WTC11 (cell line): ENCODE measurements at regions not wholly inside any gene's neighbourhood (a gene's known extent, or its start where the extent isn't known, plus 50 kb on each side); places are given as distances from the start of the nearest gene placed in this dataset.

Experiments used
- ATAC-seq: fragments of 200-7000 bp; cut with Tn5 transposase; 2 replicates; pipeline ENCODE4 v1.10.0; 2021; ENCODE audit warnings: mild to moderate bottlenecking, moderate library complexity
- CTCF ChIA-PET: fragments of 300-600 bp; sonication (Branson Sonifier 250); formaldehyde crosslinking; loops from one replicate; lab custom pipeline; 2021; ENCODE audit warnings: antibody characterized with exemption; lab: Charles Lee
- POLR2A ChIA-PET: fragments of 350-600 bp; sonication (Branson Sonifier 250); formaldehyde crosslinking; loops from one replicate; lab custom pipeline; 2021; ENCODE audit warnings: antibody characterized with exemption; lab: Charles Lee
- DNase-seq: peaks from one replicate; pipeline ENCODE4 v3.0.0; 2021; ENCODE audit warnings: low spot score
- H3K27ac Mint-ChIP-seq: 2 replicates; pipeline ENCODE4 v1.8.0; 2021; ENCODE audit warnings: mixed read lengths
- H3K27me3 Mint-ChIP-seq: 2 replicates; pipeline ENCODE4 v1.8.0; 2021; ENCODE audit warnings: low read depth, mild to moderate bottlenecking, moderate library complexity, mixed read lengths
- H3K36me3 Mint-ChIP-seq: 2 replicates; pipeline ENCODE4 v1.8.0; 2021; ENCODE audit warnings: mixed read lengths
- H3K4me1 Mint-ChIP-seq: 2 replicates; pipeline ENCODE4 v1.8.0; 2022; ENCODE audit warnings: mixed read lengths
- H3K4me3 Mint-ChIP-seq: 2 replicates; pipeline ENCODE4 v1.8.0; 2021; ENCODE audit warnings: mild to moderate bottlenecking, moderate library complexity, mixed read lengths
- H3K9me3 Mint-ChIP-seq: 2 replicates; pipeline ENCODE4 v1.8.0; 2021; ENCODE audit warnings: mixed read lengths
- CREM ChIP-seq: sonication (generic); formaldehyde crosslinking; IDR thresholded peaks from 2 replicates; pipeline ENCODE4 v1.8.1; 2022; ENCODE audit warnings: mild to moderate bottlenecking, missing genetic modification reagents, moderate library complexity
- EMX1 ChIP-seq: fragments of 250-450 bp; sonication (Bioruptor Pico); IDR thresholded peaks from 2 replicates; pipeline ENCODE4 v1.8.0; 2021; ENCODE audit warnings: mild to moderate bottlenecking
- FOXJ3 ChIP-seq: sonication (generic); formaldehyde crosslinking; IDR thresholded peaks from 2 replicates; pipeline ENCODE4 v1.9.0; 2021; ENCODE audit warnings: missing genetic modification reagents, mild to moderate bottlenecking, borderline replicate concordance
- JUN ChIP-seq: sonication (generic); formaldehyde crosslinking; IDR thresholded peaks from 2 replicates; pipeline ENCODE4 v1.8.0; 2023; ENCODE audit warnings: mild to moderate bottlenecking, missing genetic modification reagents
- PRRX2 ChIP-seq: fragments of 250-450 bp; sonication (Bioruptor Pico); IDR thresholded peaks from 2 replicates; pipeline ENCODE4 v1.8.0; 2021; ENCODE audit warnings: mild to moderate bottlenecking
- RORB ChIP-seq: fragments of 250-450 bp; sonication (Bioruptor Pico); IDR thresholded peaks from 2 replicates; pipeline ENCODE4 v1.9.0; 2021; ENCODE audit warnings: mild to moderate bottlenecking
- ZNF121 ChIP-seq: sonication (generic); formaldehyde crosslinking; IDR thresholded peaks from 2 replicates; pipeline ENCODE4 v1.8.0; 2023; ENCODE audit warnings: missing genetic modification reagents
- ZNF138 ChIP-seq: sonication (generic); formaldehyde crosslinking; conservative IDR thresholded peaks from 2 replicates; pipeline ENCODE4 v1.8.1; 2022; ENCODE audit warnings: mild to moderate bottlenecking, moderate library complexity, missing genetic modification reagents
- ZNF423 ChIP-seq: fragments of 250-450 bp; sonication (Bioruptor Pico); IDR thresholded peaks from 2 replicates; pipeline ENCODE4 v2.1.2; 2022; ENCODE audit warnings: mild to moderate bottlenecking, moderate library complexity
- TF ChIP-seq, protein P1 (sequence below): fragments of 250-450 bp; sonication (Bioruptor Pico); IDR thresholded peaks from 2 replicates; pipeline ENCODE4 v2.1.2; 2022; ENCODE audit warnings: mild to moderate bottlenecking, moderate library complexity
- TF ChIP-seq, protein P2 (sequence below): sonication (generic); formaldehyde crosslinking; conservative IDR thresholded peaks from 2 replicates; pipeline ENCODE4 v1.8.1; 2023; ENCODE audit warnings: mild to moderate bottlenecking, low read depth, missing genetic modification reagents, moderate library complexity
- TF ChIP-seq, protein P3 (sequence below): sonication (generic); formaldehyde crosslinking; IDR thresholded peaks from 2 replicates; pipeline ENCODE4 v1.8.1; 2022; ENCODE audit warnings: missing genetic modification reagents, borderline replicate concordance
- TF ChIP-seq, protein P4 (sequence below): sonication (generic); formaldehyde crosslinking; IDR thresholded peaks from 2 replicates; pipeline ENCODE4 v1.8.1; 2023; ENCODE audit warnings: mild to moderate bottlenecking, moderate library complexity, missing genetic modification reagents
- TF ChIP-seq, protein P5 (sequence below): fragments of 250-450 bp; sonication (Bioruptor Pico); IDR thresholded peaks from 2 replicates; pipeline ENCODE4 v1.8.0; 2021; ENCODE audit warnings: mild to moderate bottlenecking
- TF ChIP-seq, protein P6 (sequence below): sonication (generic); formaldehyde crosslinking; IDR thresholded peaks from 2 replicates; pipeline ENCODE4 v1.8.1; 2023; ENCODE audit warnings: mild to moderate bottlenecking, missing genetic modification reagents, moderate library complexity

DNA sequence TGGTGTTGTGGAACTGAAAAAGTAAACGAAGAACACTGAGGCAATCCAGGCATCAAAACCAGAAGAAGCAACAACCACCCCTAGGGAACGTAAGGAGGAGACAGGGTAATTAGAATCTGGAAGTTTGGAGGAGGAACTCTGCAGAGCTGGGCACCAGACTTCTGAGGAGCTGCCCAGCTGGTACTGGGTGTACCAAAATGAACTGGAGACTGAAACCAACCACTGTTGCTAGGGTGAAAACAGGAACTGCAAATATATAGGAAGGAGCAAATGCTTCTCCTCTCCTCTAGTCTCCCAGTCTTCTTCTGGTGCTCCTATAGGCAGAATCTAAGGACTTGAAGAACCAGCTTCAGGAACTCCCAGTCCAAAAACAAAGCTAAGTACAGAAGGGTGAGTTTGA is 189.8 kb downstream of the ELAVL2 start:
- DNase-seq = no peak

DNA sequence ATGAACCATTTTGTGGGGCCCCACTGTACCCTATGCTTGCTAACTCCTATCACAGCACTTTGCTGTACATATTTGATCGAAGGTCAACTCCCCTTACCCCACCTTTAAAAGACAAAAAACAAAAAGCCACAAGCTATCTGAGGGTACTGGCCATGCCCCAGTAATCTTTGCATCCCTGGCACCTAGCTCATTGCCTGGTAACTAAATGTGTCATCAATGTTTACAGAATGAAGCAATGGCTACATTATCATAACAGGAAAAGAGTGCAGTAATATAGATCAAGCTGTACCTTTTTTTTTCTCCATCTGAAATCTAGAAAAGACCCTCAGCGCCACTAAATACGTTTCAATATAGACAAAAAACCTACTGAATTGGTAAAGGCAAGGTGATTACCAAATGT is 188.0 kb downstream of the ELAVL2 start:
- H3K4me1 Mint-ChIP-seq = no peaks in the 10 kb centered on the region
- peaks cover 75% of the 10 kb centered on the region for H3K36me3 Mint-ChIP-seq
- ATAC-seq = no peak
- no peaks in the 10 kb centered on the region for H3K9me3 Mint-ChIP-seq
- TF ChIP-seq ZNF138 (CRISPR knock-in tag) = no peak
- no peak for TF ChIP-seq ZNF121 (CRISPR knock-in tag)
- no peak for TF ChIP-seq PRRX2 (CRISPR knock-in tag)
- TF ChIP-seq, protein P1, sequence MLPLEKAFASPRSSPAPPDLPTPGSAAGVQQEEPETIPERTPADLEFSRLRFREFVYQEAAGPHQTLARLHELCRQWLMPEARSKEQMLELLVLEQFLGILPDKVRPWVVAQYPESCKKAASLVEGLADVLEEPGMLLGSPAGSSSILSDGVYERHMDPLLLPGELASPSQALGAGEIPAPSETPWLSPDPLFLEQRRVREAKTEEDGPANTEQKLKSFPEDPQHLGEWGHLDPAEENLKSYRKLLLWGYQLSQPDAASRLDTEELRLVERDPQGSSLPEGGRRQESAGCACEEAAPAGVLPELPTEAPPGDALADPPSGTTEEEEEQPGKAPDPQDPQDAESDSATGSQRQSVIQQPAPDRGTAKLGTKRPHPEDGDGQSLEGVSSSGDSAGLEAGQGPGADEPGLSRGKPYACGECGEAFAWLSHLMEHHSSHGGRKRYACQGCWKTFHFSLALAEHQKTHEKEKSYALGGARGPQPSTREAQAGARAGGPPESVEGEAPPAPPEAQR = no peak
- TF ChIP-seq, protein P2, sequence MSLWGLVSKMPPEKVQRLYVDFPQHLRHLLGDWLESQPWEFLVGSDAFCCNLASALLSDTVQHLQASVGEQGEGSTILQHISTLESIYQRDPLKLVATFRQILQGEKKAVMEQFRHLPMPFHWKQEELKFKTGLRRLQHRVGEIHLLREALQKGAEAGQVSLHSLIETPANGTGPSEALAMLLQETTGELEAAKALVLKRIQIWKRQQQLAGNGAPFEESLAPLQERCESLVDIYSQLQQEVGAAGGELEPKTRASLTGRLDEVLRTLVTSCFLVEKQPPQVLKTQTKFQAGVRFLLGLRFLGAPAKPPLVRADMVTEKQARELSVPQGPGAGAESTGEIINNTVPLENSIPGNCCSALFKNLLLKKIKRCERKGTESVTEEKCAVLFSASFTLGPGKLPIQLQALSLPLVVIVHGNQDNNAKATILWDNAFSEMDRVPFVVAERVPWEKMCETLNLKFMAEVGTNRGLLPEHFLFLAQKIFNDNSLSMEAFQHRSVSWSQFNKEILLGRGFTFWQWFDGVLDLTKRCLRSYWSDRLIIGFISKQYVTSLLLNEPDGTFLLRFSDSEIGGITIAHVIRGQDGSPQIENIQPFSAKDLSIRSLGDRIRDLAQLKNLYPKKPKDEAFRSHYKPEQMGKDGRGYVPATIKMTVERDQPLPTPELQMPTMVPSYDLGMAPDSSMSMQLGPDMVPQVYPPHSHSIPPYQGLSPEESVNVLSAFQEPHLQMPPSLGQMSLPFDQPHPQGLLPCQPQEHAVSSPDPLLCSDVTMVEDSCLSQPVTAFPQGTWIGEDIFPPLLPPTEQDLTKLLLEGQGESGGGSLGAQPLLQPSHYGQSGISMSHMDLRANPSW (CRISPR knock-in tag) = no peak
- no peak for TF ChIP-seq EMX1
- TF ChIP-seq, protein P3, sequence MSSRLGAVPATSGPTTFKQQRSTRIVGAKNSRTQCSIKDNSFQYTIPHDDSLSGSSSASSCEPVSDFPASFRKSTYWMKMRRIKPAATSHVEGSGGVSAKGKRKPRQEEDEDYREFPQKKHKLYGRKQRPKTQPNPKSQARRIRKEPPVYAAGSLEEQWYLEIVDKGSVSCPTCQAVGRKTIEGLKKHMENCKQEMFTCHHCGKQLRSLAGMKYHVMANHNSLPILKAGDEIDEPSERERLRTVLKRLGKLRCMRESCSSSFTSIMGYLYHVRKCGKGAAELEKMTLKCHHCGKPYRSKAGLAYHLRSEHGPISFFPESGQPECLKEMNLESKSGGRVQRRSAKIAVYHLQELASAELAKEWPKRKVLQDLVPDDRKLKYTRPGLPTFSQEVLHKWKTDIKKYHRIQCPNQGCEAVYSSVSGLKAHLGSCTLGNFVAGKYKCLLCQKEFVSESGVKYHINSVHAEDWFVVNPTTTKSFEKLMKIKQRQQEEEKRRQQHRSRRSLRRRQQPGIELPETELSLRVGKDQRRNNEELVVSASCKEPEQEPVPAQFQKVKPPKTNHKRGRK (CRISPR knock-in tag) = no peak
- TF ChIP-seq CREM (CRISPR knock-in tag) = no peak
- TF ChIP-seq JUN (CRISPR knock-in tag) = no peak
- TF ChIP-seq RORB (CRISPR knock-in tag) = no peak
- TF ChIP-seq, all 79 proteins: peak for 0
- Mint-ChIP-seq H3K27me3 (no peaks in the 10 kb centered on the region), H3K4me3 (no peak overlapping the region), H3K27ac (no peak overlapping the region)
- CTCF ChIA-PET = no interaction called here
- DNase-seq = no peak
- POLR2A ChIA-PET = no interaction called here

More for the DNA sequence above, 189.8 kb downstream of the ELAVL2 start:
- no peaks in the 10 kb centered on the region for H3K27me3 Mint-ChIP-seq
- H3K36me3 Mint-ChIP-seq = peaks cover 73% of the 10 kb centered on the region
- no peak overlapping the region for H3K4me3 Mint-ChIP-seq
- H3K9me3 Mint-ChIP-seq = no peaks in the 10 kb centered on the region
- H3K4me1 Mint-ChIP-seq = no peaks in the 10 kb centered on the region
- ChIA-PET POLR2A (interaction anchor here (0.6 kb wide), 1 partner anchor 249 kb away, joined by 3 read pairs; no protein-coding TSS in a partner anchor), CTCF (no interaction called here)
- H3K27ac Mint-ChIP-seq = no peak overlapping the region
- ATAC-seq = no peak
- TF ChIP-seq JUN (CRISPR knock-in tag) (no peak), ZNF423 (CRISPR knock-in tag) (no peak), FOXJ3 (CRISPR knock-in tag) (no peak)
- TF ChIP-seq, protein P4, sequence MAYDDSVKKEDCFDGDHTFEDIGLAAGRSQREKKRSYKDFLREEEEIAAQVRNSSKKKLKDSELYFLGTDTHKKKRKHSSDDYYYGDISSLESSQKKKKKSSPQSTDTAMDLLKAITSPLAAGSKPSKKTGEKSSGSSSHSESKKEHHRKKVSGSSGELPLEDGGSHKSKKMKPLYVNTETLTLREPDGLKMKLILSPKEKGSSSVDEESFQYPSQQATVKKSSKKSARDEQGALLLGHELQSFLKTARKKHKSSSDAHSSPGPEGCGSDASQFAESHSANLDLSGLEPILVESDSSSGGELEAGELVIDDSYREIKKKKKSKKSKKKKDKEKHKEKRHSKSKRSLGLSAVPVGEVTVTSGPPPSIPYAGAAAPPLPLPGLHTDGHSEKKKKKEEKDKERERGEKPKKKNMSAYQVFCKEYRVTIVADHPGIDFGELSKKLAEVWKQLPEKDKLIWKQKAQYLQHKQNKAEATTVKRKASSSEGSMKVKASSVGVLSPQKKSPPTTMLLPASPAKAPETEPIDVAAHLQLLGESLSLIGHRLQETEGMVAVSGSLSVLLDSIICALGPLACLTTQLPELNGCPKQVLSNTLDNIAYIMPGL (CRISPR knock-in tag) = no peak
- TF ChIP-seq, protein P5, sequence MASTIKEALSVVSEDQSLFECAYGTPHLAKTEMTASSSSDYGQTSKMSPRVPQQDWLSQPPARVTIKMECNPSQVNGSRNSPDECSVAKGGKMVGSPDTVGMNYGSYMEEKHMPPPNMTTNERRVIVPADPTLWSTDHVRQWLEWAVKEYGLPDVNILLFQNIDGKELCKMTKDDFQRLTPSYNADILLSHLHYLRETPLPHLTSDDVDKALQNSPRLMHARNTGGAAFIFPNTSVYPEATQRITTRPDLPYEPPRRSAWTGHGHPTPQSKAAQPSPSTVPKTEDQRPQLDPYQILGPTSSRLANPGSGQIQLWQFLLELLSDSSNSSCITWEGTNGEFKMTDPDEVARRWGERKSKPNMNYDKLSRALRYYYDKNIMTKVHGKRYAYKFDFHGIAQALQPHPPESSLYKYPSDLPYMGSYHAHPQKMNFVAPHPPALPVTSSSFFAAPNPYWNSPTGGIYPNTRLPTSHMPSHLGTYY (CRISPR knock-in tag) = no peak
- TF ChIP-seq, protein P1 = no peak
- TF ChIP-seq, protein P6, sequence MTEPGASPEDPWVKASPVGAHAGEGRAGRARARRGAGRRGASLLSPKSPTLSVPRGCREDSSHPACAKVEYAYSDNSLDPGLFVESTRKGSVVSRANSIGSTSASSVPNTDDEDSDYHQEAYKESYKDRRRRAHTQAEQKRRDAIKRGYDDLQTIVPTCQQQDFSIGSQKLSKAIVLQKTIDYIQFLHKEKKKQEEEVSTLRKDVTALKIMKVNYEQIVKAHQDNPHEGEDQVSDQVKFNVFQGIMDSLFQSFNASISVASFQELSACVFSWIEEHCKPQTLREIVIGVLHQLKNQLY (CRISPR knock-in tag) = no peak
